ENCODE measurements at regions not wholly inside any gene's neighbourhood (a gene's known extent, or its start where the extent isn't known, plus 50 kb on each side); places are given as distances from the start of the nearest gene placed in this dataset.

GRCh38 chr19:28427376-28428083, 785.4 kb downstream of the UQCRFS1 start:
- no peaks in the 10 kb centered on the region for H3K27me3 ChIP-seq (ENCODE audit: insufficient read depth, low read length, poor library complexity, severe bottlenecking)
- no peak overlapping the region for H3K9ac ChIP-seq (ENCODE audit: low read depth, low read length, poor library complexity, severe bottlenecking)
- H3K4me2 ChIP-seq (ENCODE audit: low read depth, low read length, poor library complexity, severe bottlenecking) = no peak overlapping the region
- H3K36me3 ChIP-seq (ENCODE audit: insufficient read depth, low read length) = no peaks in the 10 kb centered on the region
- H3K4me3 ChIP-seq (ENCODE audit: low read length, poor library complexity, severe bottlenecking) = no peak overlapping the region
- no peaks in the 10 kb centered on the region for H3K4me1 ChIP-seq (ENCODE audit: insufficient read depth, low read length, poor library complexity, severe bottlenecking)
- peaks cover 2% of the 10 kb centered on the region; the same call in 1 of the 2 replicates for H3K9me3 ChIP-seq (ENCODE audit: insufficient read depth, low read depth, low read length)
- H2AFZ ChIP-seq (ENCODE audit: low read length) = no peak overlapping the region
- H3K79me2 ChIP-seq (ENCODE audit: insufficient read depth, low read length) = no peaks in the 10 kb centered on the region
- H4K20me1 ChIP-seq (ENCODE audit: insufficient read depth, low read length, poor library complexity, severe bottlenecking) = no peaks in the 10 kb centered on the region
- TF ChIP-seq, protein P1, sequence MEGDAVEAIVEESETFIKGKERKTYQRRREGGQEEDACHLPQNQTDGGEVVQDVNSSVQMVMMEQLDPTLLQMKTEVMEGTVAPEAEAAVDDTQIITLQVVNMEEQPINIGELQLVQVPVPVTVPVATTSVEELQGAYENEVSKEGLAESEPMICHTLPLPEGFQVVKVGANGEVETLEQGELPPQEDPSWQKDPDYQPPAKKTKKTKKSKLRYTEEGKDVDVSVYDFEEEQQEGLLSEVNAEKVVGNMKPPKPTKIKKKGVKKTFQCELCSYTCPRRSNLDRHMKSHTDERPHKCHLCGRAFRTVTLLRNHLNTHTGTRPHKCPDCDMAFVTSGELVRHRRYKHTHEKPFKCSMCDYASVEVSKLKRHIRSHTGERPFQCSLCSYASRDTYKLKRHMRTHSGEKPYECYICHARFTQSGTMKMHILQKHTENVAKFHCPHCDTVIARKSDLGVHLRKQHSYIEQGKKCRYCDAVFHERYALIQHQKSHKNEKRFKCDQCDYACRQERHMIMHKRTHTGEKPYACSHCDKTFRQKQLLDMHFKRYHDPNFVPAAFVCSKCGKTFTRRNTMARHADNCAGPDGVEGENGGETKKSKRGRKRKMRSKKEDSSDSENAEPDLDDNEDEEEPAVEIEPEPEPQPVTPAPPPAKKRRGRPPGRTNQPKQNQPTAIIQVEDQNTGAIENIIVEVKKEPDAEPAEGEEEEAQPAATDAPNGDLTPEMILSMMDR (conservative IDR thresholded peaks at IDR 0.05; ENCODE audit: low read length) = no peak
- TF ChIP-seq EZH2phosphoT487 (IDR thresholded peaks at IDR 0.05; ENCODE audit: borderline replicate concordance) = no peak
- no peaks in the 10 kb centered on the region for H3F3A ChIP-seq (ENCODE audit: low read depth)
- H3K9me2 ChIP-seq (replicated peaks; ENCODE audit: low read depth, low read length) = no peaks in the 10 kb centered on the region

GRCh38 chr19:28426730-28427225, 786.2 kb downstream of the UQCRFS1 start:
- TF ChIP-seq EZH2phosphoT487 (IDR thresholded peaks at IDR 0.05; ENCODE audit: borderline replicate concordance) = no peak
- TF ChIP-seq, protein P1 (conservative IDR thresholded peaks at IDR 0.05; ENCODE audit: low read length) = no peak
- no peak overlapping the region for H2AFZ ChIP-seq (ENCODE audit: low read length)
- no peaks in the 10 kb centered on the region for H3K4me1 ChIP-seq (ENCODE audit: insufficient read depth, low read length, poor library complexity, severe bottlenecking)
- H3K79me2 ChIP-seq (ENCODE audit: insufficient read depth, low read length) = no peaks in the 10 kb centered on the region
- H3K9ac ChIP-seq (ENCODE audit: low read depth, low read length, poor library complexity, severe bottlenecking) = no peak overlapping the region
- H3F3A ChIP-seq (ENCODE audit: low read depth) = no peaks in the 10 kb centered on the region
- no peaks in the 10 kb centered on the region for H3K27me3 ChIP-seq (ENCODE audit: insufficient read depth, low read length, poor library complexity, severe bottlenecking)
- H3K4me2 ChIP-seq (ENCODE audit: low read depth, low read length, poor library complexity, severe bottlenecking) = no peak overlapping the region
- H3K9me2 ChIP-seq (replicated peaks; ENCODE audit: low read depth, low read length) = no peaks in the 10 kb centered on the region
- no peaks in the 10 kb centered on the region for H3K36me3 ChIP-seq (ENCODE audit: insufficient read depth, low read length)
- H3K4me3 ChIP-seq (ENCODE audit: low read length, poor library complexity, severe bottlenecking) = no peak overlapping the region
- H4K20me1 ChIP-seq (ENCODE audit: insufficient read depth, low read length, poor library complexity, severe bottlenecking) = no peaks in the 10 kb centered on the region
- peaks cover 2% of the 10 kb centered on the region; the same call in 1 of the 2 replicates for H3K9me3 ChIP-seq (ENCODE audit: insufficient read depth, low read depth, low read length)

GRCh38 chr19:28426110-28426729, 786.7 kb downstream of the UQCRFS1 start:
- H2AFZ ChIP-seq (ENCODE audit: low read length) = no peak overlapping the region
- peaks cover 2% of the 10 kb centered on the region; the same call in 1 of the 2 replicates for H3K9me3 ChIP-seq (ENCODE audit: insufficient read depth, low read depth, low read length)
- H3K9me2 ChIP-seq (replicated peaks; ENCODE audit: low read depth, low read length) = no peaks in the 10 kb centered on the region
- H3K9ac ChIP-seq (ENCODE audit: low read depth, low read length, poor library complexity, severe bottlenecking) = no peak overlapping the region
- no peak overlapping the region for H3K4me2 ChIP-seq (ENCODE audit: low read depth, low read length, poor library complexity, severe bottlenecking)
- H3K27me3 ChIP-seq (ENCODE audit: insufficient read depth, low read length, poor library complexity, severe bottlenecking) = no peaks in the 10 kb centered on the region
- H3K4me3 ChIP-seq (ENCODE audit: low read length, poor library complexity, severe bottlenecking) = no peak overlapping the region
- H3K79me2 ChIP-seq (ENCODE audit: insufficient read depth, low read length) = no peaks in the 10 kb centered on the region
- H3K4me1 ChIP-seq (ENCODE audit: insufficient read depth, low read length, poor library complexity, severe bottlenecking) = no peaks in the 10 kb centered on the region
- no peaks in the 10 kb centered on the region for H4K20me1 ChIP-seq (ENCODE audit: insufficient read depth, low read length, poor library complexity, severe bottlenecking)
- TF ChIP-seq EZH2phosphoT487 (IDR thresholded peaks at IDR 0.05; ENCODE audit: borderline replicate concordance) = no peak
- TF ChIP-seq, protein P1 (conservative IDR thresholded peaks at IDR 0.05; ENCODE audit: low read length) = no peak
- no peaks in the 10 kb centered on the region for H3F3A ChIP-seq (ENCODE audit: low read depth)
- no peaks in the 10 kb centered on the region for H3K36me3 ChIP-seq (ENCODE audit: insufficient read depth, low read length)

All from Loucy (cell line).